ENCODE measurements at regions not wholly inside any gene's neighbourhood (a gene's known extent, or its start where the extent isn't known, plus 50 kb on each side); places are given as distances from the start of the nearest gene placed in this dataset.
"Not testable (repeated sequence)": the region's sequence is repeated elsewhere in the genome, so short reads cannot be mapped to it uniquely, and the experiment has no call there.

- no peak for DNase-seq
Observed at GRCh38 chr10:18735711-18736110, 76.5 kb downstream of the ARL5B start.

GRCh38 chr10:18737236-18737635, 78.0 kb downstream of the ARL5B start:
- DNase-seq, result no peak

DNA sequence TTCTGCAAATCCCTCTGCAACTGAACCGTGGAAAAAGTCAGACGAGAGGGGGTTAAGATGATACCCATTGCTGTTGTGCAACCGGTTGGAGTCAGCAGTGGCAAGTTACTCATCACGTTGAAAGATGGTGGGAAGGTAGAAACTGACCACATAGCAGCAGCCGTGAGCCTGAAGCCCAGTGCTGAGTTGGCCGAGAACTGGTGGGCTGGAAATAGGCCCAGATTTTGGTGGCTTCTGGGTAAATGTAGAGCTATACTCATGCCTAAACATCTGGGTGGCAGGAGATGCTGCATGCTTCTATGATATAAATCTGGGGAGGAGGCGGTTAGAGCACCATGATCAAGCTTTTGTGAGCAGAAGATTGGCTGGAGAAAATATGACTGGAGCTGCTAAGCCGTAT, 78.6 kb downstream of the ARL5B start:
- DNase-seq, result no peak

DNA sequence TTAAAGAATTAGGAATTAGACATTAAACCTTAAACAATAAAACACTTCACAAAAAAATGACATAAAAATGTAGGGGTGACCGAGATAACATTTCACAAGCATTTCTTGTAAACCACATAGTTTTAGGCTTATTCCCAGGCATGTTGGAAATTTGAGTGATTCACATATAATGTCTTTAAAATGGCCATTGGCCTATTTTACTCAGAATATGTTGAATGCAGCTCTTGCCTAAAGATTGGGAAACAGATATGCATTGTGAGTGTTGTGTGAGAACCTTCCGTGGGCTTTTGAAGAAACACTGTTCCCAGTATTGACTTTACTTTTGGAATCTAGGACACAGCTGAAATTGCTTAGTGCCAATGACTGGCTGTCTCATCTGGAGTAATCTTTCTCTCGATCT, 79.6 kb downstream of the ARL5B start:
- no peak for DNase-seq

DNA sequence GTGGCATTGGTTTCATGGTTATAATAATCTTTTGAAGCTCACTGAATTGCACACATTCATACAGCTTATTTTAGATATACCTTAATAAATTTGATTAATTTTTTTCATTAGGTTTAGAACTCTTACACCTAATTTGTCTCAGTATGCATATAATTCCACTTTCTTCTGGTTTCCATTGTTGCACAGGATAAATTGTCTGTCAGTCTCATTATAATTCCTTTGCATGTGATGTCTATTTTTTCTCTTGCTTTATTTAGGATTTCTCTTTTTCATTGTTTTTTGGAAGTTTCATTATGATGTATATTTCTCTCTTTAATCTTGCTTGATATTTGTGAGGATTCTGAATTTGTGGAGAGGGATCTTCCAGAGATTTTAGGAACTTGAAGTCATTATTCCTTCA, 84.7 kb downstream of the ARL5B start:
- no peak for DNase-seq

GRCh38 chr10:18753312-18753895, 94.2 kb downstream of the ARL5B start:
- peak; percentile 61 for DNase-seq

- DNase-seq, result no peak
Observed at GRCh38 chr10:18759575-18759974, 100.3 kb downstream of the ARL5B start.

- no peak for DNase-seq
Observed at GRCh38 chr10:18760836-18761235, 101.6 kb downstream of the ARL5B start.

DNA sequence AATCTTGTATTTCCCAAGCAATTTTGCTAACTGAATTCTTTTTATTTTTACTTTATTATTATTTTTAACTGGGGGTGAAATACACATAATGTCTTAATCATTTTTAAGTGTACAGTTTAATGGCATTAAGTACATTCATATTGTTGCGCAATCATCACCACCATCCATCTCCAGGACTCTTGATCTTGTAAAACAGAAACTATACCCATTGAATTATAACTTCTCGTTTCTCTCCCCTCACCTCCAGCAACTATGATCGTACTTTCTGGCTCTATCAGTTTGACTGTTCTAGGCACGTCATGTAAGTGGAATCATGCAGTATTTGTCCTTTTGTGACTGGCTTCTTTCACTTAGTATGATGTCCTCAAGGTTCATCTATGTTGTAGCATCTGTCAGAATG, 108.8 kb downstream of the ARL5B start:
- DNase-seq, result no peak

DNA sequence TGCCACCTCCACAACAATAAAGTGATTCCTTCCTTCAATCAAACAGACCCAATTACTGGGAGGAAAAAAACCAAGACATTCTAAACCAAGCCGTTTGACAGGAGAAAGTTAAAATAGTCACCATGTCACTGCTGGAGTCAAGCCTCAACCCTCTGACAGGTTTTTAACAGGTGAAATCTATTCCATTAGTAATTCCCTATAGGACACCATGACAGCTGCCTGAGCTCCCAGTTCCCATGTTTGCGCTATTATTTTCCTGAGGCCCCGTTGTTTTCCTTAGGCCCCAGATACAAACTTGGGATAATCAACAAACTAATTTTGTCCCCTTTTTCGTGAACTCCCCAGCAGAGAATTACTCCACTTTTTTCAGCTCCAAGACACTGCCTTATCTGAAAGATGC, 113.9 kb downstream of the ARL5B start:
- no peak for DNase-seq

DNA sequence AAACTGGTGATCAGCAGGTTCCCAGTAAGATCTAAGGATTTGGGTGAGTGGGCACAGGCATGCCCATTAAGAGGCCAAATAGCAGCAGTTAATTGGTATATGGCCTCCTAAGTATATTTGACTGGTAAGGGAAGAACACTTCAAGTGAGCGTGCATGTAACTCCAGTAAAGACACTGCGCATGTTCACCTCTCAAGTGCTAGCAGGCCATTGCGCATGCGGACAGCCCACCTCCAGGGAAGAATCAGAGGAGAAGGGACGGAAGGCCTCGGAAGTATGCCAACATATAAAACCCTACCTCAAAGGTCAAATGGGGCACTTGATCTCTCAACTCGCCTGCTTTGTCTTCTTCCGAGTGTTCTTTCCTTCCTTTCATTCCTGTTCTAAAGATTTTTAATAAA, 118.0 kb downstream of the ARL5B start:
- no peak for DNase-seq

- DNase-seq, result no peak
Observed at GRCh38 chr10:18786478-18786877, 127.2 kb downstream of the ARL5B start.

GRCh38 chr10:18793951-18794350, 134.7 kb downstream of the ARL5B start:
- DNase-seq, result peak; percentile 27

DNA sequence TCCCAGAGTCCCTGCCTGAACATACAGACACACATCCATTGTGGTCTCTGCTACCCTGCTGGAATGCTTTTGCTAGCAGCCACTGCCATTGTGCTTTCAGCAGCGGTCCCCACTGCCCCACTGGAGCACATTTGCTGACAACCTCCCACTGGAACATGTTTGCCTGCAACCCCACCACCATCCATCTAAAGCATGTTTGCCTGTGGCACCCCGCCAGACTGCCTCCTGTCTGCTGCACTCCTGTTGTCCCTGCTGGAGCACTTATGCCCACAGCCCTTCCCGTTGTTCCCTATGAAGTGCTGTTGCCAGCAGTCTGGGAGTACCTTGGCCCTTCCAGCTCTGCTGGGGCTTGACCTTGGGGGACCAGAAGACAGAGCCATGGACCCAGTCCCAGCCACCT, 136.3 kb downstream of the ARL5B start:
- peak; percentile 6 for DNase-seq

GRCh38 chr10:18797286-18797685, 138.1 kb downstream of the ARL5B start:
- no peak for DNase-seq

DNA sequence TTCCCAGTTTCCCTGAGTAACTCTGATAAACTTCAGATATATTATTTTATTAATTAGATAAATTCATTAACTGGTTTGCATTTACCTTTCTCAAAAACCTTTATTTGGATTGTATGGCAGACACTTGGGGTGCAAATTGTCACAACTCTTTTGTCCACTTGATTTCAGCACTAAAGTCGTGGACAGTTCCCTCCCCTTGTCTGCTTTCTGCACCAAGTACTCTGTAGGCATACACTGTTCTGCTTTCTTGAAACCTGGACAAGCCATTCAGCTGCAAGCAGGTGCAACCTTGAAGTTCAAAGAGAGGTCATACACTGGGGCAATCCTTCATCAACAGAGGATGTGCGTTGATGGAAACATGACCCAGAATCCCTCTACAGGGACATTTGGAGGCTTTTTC, 162.9 kb downstream of the ARL5B start:
- DNase-seq, result no peak

DNA sequence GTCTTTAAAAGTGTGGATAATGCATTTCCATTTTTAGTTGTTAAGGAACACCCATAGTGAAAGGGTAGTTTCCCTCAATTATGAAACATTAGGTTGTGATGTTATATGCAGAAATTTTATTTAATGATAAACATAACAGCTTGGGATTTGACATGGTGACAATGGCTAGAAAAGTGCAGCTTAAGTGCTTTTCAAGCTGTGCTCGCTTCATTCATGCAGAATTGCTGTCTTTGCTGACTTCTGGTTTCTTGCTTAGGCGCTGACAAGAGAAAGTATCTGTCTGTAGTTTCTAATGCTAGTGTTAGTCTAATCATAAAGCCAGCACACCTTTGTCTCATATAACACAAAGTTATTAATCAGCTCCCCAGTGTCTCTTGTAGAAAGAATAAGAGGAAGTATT, 170.0 kb downstream of the ARL5B start:
- peak; percentile 51 for DNase-seq

DNA sequence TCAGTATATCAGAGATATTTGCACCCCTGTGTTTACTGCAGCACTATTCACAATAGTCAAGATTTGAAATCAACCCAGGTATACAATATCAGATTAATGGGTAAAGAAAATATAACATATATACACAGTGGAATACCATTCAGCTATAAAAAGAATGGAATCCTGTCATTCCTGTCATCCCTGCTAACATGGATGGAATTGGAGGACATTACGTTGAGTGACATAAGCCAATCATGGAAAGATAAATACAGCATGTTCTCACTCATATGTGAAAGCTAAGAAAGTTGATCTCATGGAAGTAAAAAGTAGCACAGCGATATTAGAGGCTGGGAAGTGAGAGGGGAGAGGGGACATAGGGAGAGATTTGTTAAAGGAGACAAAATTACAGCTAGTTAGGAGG, 171.0 kb downstream of the ARL5B start:
- DNase-seq, result no peak

DNA sequence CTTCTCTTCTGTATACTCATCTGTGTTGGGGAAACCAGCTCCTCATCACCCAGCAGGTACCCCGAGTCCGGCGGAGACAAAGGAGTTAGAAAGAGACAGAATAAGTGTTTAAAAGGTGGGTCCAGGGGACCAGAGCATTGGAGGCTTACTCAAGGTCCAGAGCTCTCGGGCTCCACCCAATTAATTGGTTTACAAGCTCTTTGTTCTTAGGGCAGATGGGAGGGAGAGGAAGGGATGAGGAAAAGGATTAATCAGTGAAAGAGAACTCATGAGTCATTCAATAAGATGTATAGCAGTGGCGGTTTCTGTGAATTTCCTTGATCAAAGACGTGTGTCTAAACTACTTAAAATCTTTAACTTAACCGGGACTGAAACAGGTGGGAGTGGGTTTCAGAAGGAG, 192.0 kb upstream of the MALRD1 start:
- not testable (repeated sequence) for DNase-seq

GRCh38 chr10:18859659-18860058, 188.9 kb upstream of the MALRD1 start:
- no peak for DNase-seq

DNA sequence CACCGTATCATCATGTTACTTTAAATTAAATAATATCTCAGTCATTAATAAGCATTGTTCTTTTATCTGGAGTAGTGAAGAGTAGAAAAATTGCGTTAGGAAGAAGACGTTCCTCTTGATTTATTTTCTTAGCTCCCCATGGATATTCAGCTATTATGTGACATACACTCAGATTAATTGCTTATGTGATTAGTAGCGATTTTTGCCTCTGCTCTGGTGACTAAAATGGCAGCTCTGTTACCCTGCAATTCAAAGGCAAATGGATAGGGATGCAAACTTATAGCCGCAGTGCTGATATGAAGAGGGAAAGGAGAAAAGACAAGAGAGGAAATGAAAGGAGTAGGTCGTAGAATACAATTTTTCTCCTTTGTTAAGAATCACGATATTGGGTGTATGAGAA, 188.4 kb upstream of the MALRD1 start:
- DNase-seq, result no peak

DNA sequence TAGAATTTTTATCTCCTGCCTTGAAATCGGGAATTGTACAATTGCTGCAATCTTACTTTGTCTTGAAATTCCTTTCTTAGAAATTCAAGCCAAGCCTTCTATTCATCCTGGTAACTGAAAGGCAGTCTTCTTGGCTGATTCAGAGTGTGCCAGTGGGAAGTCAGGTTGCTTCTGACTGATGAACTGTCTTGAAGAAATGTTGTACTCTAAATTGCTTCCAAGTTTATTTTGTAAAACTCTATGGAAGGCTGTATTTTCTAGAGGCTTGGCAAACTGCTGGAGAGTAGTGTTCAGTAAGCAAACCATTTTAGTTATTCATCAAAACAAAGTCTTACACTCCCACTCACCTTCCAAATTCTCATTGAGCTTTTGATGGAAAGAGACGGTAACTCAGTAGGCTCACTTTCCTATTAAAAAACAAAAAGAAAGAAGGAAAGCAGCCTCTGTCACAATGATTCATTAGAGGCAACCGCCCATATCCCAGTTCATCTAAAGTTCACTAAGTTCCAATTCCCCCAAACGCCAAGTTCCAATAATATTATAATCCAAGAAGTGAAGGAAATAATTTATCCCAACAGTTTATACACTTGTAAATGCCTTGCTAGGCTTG, 187.9 kb upstream of the MALRD1 start:
- DNase-seq, result no peak

DNA sequence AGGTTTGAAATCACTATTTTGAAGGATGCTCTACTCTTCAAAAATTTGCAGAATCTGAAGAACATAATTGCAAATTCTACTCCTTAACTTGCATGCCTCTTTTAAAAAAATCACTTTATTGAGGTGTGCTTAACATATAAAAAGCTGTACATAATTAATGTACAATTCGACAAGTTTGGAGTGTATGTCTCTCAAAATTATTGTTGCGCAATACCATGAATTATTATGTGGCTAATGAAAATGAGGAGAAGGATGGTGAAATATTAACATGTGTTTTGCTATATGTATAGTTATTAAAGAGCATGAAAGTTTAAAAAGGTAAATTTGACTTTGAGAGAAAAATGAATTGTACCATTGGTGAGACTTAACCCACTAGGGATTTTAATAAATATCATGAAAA, 187.2 kb upstream of the MALRD1 start:
- DNase-seq, result no peak

GRCh38 chr10:18866852-18867251, 181.7 kb upstream of the MALRD1 start:
- no peak for DNase-seq

GRCh38 chr10:18868919-18869318, 179.7 kb upstream of the MALRD1 start:
- DNase-seq, result no peak
